OCI-LY1 (cell line): ENCODE measurements at regions not wholly inside any gene's neighbourhood (a gene's known extent, or its start where the extent isn't known, plus 50 kb on each side); places are given as distances from the start of the nearest gene placed in this dataset.

ENCODE experiments used
- H2AFZ ChIP-seq: fragments of 200-600 bp; sonication (generic), shearing (Covaris generic); 2 replicates; pipeline ENCODE4 v1.6.0; 2014; ENCODE audit warnings: antibody characterized with exemption, mild to moderate bottlenecking, low read length
- H3F3A ChIP-seq: fragments of 200-600 bp; sonication (generic), shearing (Covaris generic); 2 replicates; pipeline ENCODE4 v1.6.0; 2014; ENCODE audit warnings: mild to moderate bottlenecking, antibody characterized with exemption, low read length, moderate library complexity; ENCODE audit not compliant: insufficient read depth
- H3K27ac ChIP-seq: fragments of 200-600 bp; sonication (generic); 2 replicates; pipeline ENCODE4 v1.5.1; 2014; ENCODE audit warnings: low read length, mixed run types, mild to moderate bottlenecking, low read depth; ENCODE audit not compliant: poor library complexity, severe bottlenecking
- H3K27me3 ChIP-seq: fragments of 200-600 bp; sonication (generic); 2 replicates; pipeline ENCODE4 v1.6.0; 2014; ENCODE audit warnings: antibody characterized with exemption, mild to moderate bottlenecking, low read length, moderate library complexity; ENCODE audit not compliant: insufficient read depth
- H3K36me3 ChIP-seq: fragments of 200-600 bp; sonication (generic); 2 replicates; pipeline ENCODE4 v1.6.1; 2014; ENCODE audit warnings: mild to moderate bottlenecking, antibody characterized with exemption, low read length, moderate library complexity, mixed read lengths; ENCODE audit not compliant: insufficient read depth
- H3K4me1 ChIP-seq: fragments of 200-600 bp; sonication (generic); 2 replicates; pipeline ENCODE4 v1.5.1; 2014; ENCODE audit warnings: mild to moderate bottlenecking, low read length, moderate library complexity; ENCODE audit not compliant: insufficient read depth, severe bottlenecking
- H3K4me2 ChIP-seq: fragments of 200-600 bp; sonication (generic), shearing (Covaris generic); 2 replicates; pipeline ENCODE4 v1.6.1; 2014; ENCODE audit warnings: low read length
- H3K4me3 ChIP-seq: fragments of 200-600 bp; sonication (generic); 2 replicates; pipeline ENCODE4 v1.5.1; 2014; ENCODE audit warnings: low read length, low read depth, mild to moderate bottlenecking, mixed read lengths; ENCODE audit not compliant: poor library complexity, severe bottlenecking
- H3K79me2 ChIP-seq: fragments of 200-600 bp; shearing (Covaris generic); 2 replicates; pipeline ENCODE4 v1.6.1; 2016; ENCODE audit warnings: mixed run types, low read length, mixed read lengths; ENCODE audit not compliant: insufficient read depth
- H3K9ac ChIP-seq: fragments of 200-600 bp; sonication (generic), shearing (Covaris generic); 2 replicates; pipeline ENCODE4 v1.6.1; 2014; ENCODE audit warnings: mild to moderate bottlenecking, low read length, mixed read lengths
- H3K9me2 ChIP-seq: fragments of 200-600 bp; sonication (generic), shearing (Covaris generic); 2 replicates; pipeline ENCODE4 v1.6.1; 2014; ENCODE audit warnings: low read depth, mild to moderate bottlenecking, low read length, mixed read lengths
- H3K9me3 ChIP-seq: fragments of 200-600 bp; shearing (Covaris generic); 2 replicates; pipeline ENCODE4 v1.6.1; 2014; ENCODE audit warnings: low read length, mixed read lengths
- H4K20me1 ChIP-seq: fragments of 200-600 bp; sonication (generic), shearing (Covaris generic); 2 replicates; pipeline ENCODE4 v1.6.0; 2016; ENCODE audit warnings: mild to moderate bottlenecking, low read length; ENCODE audit not compliant: insufficient read depth
- CTCF ChIP-seq: fragments of 200-600 bp; sonication (generic), shearing (Covaris generic); IDR thresholded peaks from 2 replicates; pipeline ENCODE4 v1.5.1; 2017; ENCODE audit warnings: mild to moderate bottlenecking, antibody characterized with exemption, low read length, moderate library complexity, mixed read lengths
- EZH2 ChIP-seq: fragments of 200-600 bp; sonication (generic), shearing (Covaris generic); IDR thresholded peaks from 2 replicates; pipeline ENCODE4 v1.8.0; 2017; ENCODE audit warnings: borderline replicate concordance, mixed run types, mild to moderate bottlenecking, antibody characterized with exemption, low read length, moderate library complexity, mixed read lengths

GRCh38 chr3:177370246-177370822, 173.1 kb upstream of the TBL1XR1 start:
- Histone ChIP-seq H3K27me3 (no peaks in the 10 kb centered on the region), H3K9me3 (no peaks in the 10 kb centered on the region), H3K27ac (no peak overlapping the region), H3K36me3 (no peaks in the 10 kb centered on the region), H3K4me1 (peaks cover 13% of the 10 kb centered on the region), H3K9me2 (no peaks in the 10 kb centered on the region), H3K4me3 (no peak overlapping the region), H3F3A (no peaks in the 10 kb centered on the region), H2AFZ (no peak overlapping the region), H3K79me2 (no peaks in the 10 kb centered on the region), H3K9ac (no peak overlapping the region), H4K20me1 (no peaks in the 10 kb centered on the region), H3K4me2 (no peak overlapping the region)
- TF ChIP-seq CTCF: no peak
- no peak for TF ChIP-seq EZH2

DNA sequence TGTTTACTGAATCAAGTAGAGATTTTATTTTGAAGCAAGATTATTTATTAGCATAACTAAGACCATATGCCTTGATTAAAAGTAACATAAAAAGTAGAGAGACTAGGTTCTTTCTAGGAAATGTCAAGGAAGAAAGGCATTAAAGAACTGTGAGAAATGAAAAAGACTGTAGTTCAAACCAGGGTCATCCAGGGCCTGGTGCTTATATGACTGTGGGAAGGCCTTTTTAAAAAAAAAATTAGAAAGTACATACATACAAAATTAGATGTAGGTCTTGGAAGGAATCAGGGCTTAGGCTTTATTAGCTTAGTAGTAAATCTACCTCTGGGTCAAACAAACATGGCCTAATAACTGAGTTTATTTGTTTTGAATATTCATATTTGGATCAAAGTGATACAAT, 173.9 kb upstream of the TBL1XR1 start:
- no peaks in the 10 kb centered on the region for H3K9me2 ChIP-seq
- no peaks in the 10 kb centered on the region for H3K9me3 ChIP-seq
- H4K20me1 ChIP-seq: no peaks in the 10 kb centered on the region
- H3K4me3 ChIP-seq: no peak overlapping the region
- H3K36me3 ChIP-seq: no peaks in the 10 kb centered on the region
- TF ChIP-seq CTCF (no peak), EZH2 (no peak)
- H2AFZ ChIP-seq: no peak overlapping the region
- H3F3A ChIP-seq: no peaks in the 10 kb centered on the region
- peaks cover 17% of the 10 kb centered on the region for H3K4me1 ChIP-seq
- no peak overlapping the region for H3K27ac ChIP-seq
- no peaks in the 10 kb centered on the region for H3K27me3 ChIP-seq
- H3K9ac ChIP-seq: no peak overlapping the region
- no peaks in the 10 kb centered on the region for H3K79me2 ChIP-seq
- H3K4me2 ChIP-seq: no peak overlapping the region

GRCh38 chr3:177371888-177372287, 174.6 kb upstream of the TBL1XR1 start:
- Histone ChIP-seq H3K36me3 (no peaks in the 10 kb centered on the region), H3K9ac (no peak overlapping the region), H4K20me1 (no peaks in the 10 kb centered on the region), H3K4me1 (peaks cover 17% of the 10 kb centered on the region), H3K9me2 (no peaks in the 10 kb centered on the region), H3K79me2 (no peaks in the 10 kb centered on the region), H3K4me2 (no peak overlapping the region), H3K27ac (no peak overlapping the region), H3F3A (no peaks in the 10 kb centered on the region), H3K9me3 (0 out of 2 replicates have a peak, but pooled peaks cover 2% of the 10 kb centered on the region), H3K4me3 (no peak overlapping the region), H3K27me3 (no peaks in the 10 kb centered on the region), H2AFZ (no peak overlapping the region)
- TF ChIP-seq EZH2: no peak
- no peak for TF ChIP-seq CTCF
